NB4 (cell line): ENCODE measurements at regions not wholly inside any gene's neighbourhood (a gene's known extent, or its start where the extent isn't known, plus 50 kb on each side); places are given as distances from the start of the nearest gene placed in this dataset.

Experiments
- DNase-seq: peaks from one replicate; pipeline ENCODE4 v3.0.0; 2010; ENCODE audit warnings: low read depth
- H3K4me3 ChIP-seq: one replicate; pipeline ENCODE4 v1.5.1; 2011; ENCODE audit warnings: mild to moderate bottlenecking, low read depth, low read length, moderate library complexity
- CTCF ChIP-seq: IDR thresholded peaks from one replicate; pipeline ENCODE4 v1.5.1; 2012; ENCODE audit warnings: low read depth, low read length
- MYC ChIP-seq: IDR thresholded peaks from 2 replicates; pipeline ENCODE4 v1.6.1; 2011; ENCODE audit warnings: low read depth, low read length
- POLR2A ChIP-seq: IDR thresholded peaks from 2 replicates; pipeline ENCODE4 v1.6.1; 2011; ENCODE audit warnings: mild to moderate bottlenecking; ENCODE audit not compliant: insufficient read length; ENCODE audit errors: extremely low read depth
- TF ChIP-seq, protein P1 (sequence below): IDR thresholded peaks from 2 replicates; pipeline ENCODE4 v1.6.1; 2011; ENCODE audit warnings: low read depth, low read length

DNA sequence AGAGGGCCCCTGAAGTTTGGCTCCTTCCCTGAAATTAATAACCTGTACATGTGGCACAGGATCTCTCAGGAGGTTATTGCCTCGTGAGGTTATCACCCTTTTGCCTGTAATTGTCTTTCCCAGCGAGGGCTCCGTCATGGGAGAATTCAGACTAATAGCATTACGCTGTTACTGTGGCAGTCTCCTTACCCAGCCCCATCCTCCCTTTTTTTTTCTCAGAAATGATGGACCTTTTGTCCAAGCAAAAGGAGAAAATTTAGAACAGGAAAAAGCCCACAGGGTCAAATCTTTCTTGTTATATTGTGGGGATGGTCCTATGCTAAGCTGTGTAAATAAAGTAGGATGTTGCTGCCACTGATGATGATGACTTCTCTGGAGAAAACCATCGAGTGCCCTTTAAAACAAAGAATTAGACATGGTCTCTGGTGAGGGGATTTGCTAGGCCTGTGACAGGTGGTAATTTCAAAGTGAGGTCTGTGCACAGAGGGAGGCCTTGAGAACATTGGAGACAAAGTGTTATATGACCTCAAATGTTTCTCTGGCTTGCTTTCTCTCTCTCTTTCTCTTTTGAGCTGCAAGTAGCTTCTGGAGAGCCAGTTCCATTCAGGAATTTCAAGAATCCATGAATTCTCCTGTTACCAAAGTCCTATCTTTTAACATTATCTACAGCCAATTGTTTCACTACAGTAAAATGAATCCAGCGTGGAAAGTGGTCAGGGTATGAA is 357.2 kb downstream of the BMP4 start:
- DNase-seq: no peak
- no peak overlapping the region for H3K4me3 ChIP-seq
- TF ChIP-seq, protein P1, sequence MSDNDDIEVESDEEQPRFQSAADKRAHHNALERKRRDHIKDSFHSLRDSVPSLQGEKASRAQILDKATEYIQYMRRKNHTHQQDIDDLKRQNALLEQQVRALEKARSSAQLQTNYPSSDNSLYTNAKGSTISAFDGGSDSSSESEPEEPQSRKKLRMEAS: no peak
- TF ChIP-seq POLR2A (no peak), CTCF (no peak), MYC (no peak)

- H3K4me3 ChIP-seq: no peak overlapping the region
- DNase-seq: no peak
- no peak for TF ChIP-seq MYC
- no peak for TF ChIP-seq POLR2A
- no peak for TF ChIP-seq CTCF
- TF ChIP-seq, protein P1: no peak
These were observed 359.6 kb downstream of the BMP4 start for GRCh38 chr14:53596853-53597525.

GRCh38 chr14:53591816-53592215 is 364.8 kb downstream of the BMP4 start:
- TF ChIP-seq CTCF (no peak), MYC (no peak)
- no peak overlapping the region for H3K4me3 ChIP-seq
- no peak for DNase-seq

DNA sequence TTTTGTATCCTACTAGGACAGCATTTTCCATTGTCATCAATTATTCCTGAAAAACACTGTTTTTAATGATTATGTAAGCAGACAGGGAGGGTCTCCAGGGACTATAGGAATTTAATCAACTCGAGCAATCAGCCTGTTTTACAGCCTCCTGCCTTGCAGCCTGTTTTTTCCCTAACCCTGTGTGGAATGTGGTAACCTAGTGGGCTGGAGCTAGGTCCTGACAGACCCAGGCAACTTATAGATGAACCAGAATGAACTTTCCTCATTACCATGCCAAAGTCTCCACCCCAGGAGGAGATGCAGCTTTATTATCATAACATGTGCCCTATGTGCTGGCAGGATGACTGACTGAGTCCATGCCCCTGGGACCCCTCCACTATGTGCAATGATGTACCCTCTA is 375.1 kb downstream of the BMP4 start:
- TF ChIP-seq MYC (no peak), POLR2A (no peak), CTCF (no peak)
- TF ChIP-seq, protein P1: no peak
- H3K4me3 ChIP-seq: no peak overlapping the region
- DNase-seq: no peak

GRCh38 chr14:53571641-53572328 is 384.8 kb downstream of the BMP4 start:
- no peak for DNase-seq
- TF ChIP-seq CTCF (no peak), MYC (no peak), POLR2A (no peak)
- TF ChIP-seq, protein P1: no peak
- no peak overlapping the region for H3K4me3 ChIP-seq
